DMS 273 (cell line): ENCODE measurements at regions not wholly inside any gene's neighbourhood (a gene's known extent, or its start where the extent isn't known, plus 50 kb on each side); places are given as distances from the start of the nearest gene placed in this dataset.

Experiments used
- DNase-seq: peaks from one replicate; lab custom pipeline; 2025; ENCODE audit not compliant: unreplicated experiment; lab: John Stamatoyannopoulos, UW

GRCh38 chr5:26674846-26675245 is 363.5 kb downstream of the CDH9 start:
- no peak for DNase-seq

- no peak for DNase-seq
These were observed 368.9 kb downstream of the CDH9 start for GRCh38 chr5:26669523-26669922.

DNA sequence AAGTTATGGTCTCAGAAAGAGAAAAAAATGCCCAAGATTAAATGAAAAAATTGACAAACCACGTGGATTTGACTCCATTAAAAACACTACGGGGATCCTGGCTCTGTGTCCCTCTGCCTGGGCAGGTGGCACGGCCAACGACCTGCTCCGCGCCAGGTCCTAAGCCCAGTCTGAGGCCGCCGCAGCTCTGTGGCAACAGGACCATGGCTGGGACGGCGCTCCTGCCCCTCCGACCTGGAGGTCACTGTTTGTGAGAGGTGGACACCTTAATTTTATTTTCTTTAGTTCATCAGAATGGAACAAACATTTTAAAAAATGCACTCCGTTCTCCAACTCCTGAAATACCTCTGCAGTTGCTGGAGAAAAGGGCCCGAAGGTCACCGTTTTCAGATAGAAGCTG is 369.4 kb downstream of the CDH9 start:
- DNase-seq: no peak

DNA sequence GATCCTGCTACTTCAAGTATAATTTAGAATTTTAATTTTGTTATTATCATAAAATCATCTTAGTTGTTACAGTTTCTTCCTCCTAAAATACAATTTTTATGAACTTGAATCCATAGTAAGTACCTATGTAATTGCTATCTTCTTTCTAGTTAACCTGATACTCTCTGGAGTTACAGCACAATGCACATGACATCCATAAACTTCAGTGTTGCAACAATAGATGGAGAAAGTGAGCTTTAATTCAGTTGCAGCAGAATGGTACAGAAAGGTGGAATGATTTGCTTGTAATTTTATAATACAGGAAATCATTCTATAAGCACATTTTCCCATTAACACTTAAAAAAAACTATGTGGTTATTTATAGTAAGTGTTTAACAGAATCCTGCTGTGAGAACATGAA is 372.0 kb downstream of the CDH9 start:
- no peak for DNase-seq

- no peak for DNase-seq
These were observed 374.9 kb downstream of the CDH9 start for GRCh38 chr5:26663500-26663899.

GRCh38 chr5:26662806-26663360 is 375.5 kb downstream of the CDH9 start:
- no peak for DNase-seq

- no peak for DNase-seq
These were observed 378.3 kb downstream of the CDH9 start for GRCh38 chr5:26660116-26660515.

- no peak for DNase-seq
These were observed 389.4 kb downstream of the CDH9 start for GRCh38 chr5:26649000-26649399.

GRCh38 chr5:26647781-26648180 is 390.6 kb downstream of the CDH9 start:
- no peak for DNase-seq

GRCh38 chr5:26645659-26646058 is 392.7 kb downstream of the CDH9 start:
- DNase-seq: no peak

DNA sequence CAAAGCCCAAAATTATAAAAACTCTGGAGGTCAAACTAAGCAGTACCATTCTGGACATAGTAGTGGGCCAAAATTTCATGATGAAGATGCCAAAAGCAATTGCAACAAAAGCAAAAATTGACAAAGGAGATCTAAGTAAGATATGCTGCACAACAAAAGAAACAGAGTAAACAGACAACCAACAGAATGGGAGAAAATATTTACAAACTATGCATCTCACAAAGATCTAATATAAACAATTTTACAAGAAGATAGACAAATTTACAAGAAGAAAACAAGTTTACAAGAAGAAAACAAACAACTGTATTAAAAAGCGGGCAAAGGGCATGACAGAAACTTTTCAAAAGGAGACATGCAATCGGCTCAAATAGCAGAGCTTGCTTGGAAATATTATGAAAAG is 396.9 kb downstream of the CDH9 start:
- DNase-seq: no peak

DNA sequence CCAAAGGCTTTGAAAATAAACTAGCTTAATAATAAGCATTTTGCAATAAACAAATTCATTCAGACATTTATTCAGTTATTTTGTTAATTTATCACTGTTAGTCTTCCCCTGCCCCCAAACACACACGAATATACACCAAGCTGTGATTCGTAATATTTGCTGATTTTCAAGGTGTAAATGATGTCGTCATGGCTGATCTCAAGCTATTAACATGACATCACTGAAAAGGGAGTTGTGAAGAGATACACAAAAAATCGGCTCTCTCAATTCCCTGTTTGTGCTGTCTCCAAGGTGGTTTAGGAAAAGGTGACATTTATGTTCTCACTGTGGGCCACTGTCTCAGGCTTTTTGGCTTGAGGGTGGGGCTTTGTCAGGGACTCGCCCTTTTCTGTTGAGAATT is 413.3 kb downstream of the CDH9 start:
- no peak for DNase-seq

- DNase-seq: no peak
These were observed 415.4 kb downstream of the CDH9 start for GRCh38 chr5:26622947-26623346.

GRCh38 chr5:26610577-26610976 is 427.8 kb downstream of the CDH9 start:
- no peak for DNase-seq

- no peak for DNase-seq
These were observed 436.8 kb downstream of the CDH9 start for GRCh38 chr5:26601563-26601962.

DNA sequence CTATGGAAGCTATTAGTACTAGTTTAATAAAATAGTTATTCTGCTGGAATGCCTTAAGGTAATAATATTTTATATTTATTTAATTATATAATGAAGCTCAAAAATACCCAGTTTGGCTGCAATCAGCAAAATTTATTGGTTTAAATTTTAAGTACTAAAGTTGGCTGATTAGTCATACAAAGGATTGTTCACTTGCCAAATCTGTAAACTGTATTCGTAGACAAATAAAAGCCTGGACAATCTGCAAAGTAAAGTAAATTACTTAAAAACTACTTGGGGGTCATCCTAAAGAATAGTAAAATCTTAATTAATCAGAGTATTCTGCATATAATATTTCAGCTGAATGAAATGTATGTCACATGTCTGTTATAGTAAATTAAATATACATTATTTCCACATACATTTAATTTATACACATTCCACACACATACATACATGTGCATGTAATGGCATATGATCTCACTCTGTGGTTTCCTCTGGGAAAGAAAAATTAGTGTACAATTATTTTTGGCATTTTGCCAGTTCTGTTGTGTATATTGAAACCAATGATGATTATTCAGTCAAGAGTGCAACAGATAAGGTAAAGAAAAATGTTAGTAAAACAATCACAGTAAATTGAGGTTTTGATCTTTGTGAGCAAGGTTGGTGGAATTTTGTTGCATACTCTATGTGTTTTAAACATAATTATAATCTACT is 455.9 kb downstream of the CDH9 start:
- DNase-seq: peak; percentile 0

DNA sequence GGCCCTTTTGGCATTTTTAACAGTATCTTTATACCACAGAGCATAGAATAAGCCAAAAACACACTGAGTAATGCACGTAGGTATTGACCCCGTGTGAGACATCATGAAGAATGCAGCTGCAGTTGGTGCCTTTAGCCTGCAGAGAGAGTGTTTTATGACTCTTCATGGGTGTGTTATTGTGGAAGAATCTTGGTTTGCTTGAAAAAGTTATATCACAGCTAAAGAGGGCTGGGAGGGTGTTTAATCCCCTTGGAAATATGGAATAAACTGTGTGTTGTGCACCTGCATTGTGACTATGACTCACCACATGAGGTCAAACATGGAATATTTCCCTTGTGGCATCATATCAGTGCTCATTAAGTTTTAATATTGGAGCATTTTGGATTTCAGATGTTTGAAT is 458.7 kb downstream of the CDH9 start:
- no peak for DNase-seq

DNA sequence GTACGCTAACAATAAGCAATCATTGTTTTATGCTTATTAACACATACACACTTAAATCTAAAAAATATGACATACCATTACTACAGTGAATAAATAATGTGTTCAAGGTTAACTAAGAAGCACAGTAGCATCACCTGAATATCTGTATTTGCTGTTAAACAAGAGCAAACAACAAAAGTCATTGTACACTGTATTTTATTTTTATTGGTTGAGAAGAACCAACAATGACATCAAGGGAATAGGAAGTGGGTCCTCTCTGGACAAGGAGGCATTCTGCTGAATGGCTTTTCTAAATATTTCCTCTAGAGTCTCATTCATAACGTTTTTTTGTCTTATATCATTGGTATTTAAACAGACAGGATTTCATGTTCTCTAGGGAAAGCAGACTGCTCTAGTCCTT is 460.4 kb downstream of the CDH9 start:
- DNase-seq: no peak

DNA sequence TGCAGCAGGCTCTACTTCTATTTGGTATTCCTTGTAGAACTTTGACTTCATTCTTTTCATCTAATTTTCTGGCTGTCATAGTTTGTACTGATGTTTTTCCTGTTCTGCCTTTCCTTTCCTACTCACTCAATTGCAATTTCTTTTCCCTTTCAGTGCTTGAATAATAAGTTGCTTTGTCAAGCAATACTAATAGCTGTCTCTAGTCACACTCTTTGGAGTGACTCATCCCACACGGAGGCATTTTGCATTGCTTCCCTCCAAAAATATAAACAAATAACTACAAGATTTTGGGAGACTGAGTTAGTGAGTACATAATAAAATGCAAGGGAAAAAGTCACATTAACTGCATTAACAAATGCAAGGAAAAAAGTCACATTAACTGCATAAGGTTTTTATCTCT is 465.9 kb downstream of the CDH9 start:
- no peak for DNase-seq

DNA sequence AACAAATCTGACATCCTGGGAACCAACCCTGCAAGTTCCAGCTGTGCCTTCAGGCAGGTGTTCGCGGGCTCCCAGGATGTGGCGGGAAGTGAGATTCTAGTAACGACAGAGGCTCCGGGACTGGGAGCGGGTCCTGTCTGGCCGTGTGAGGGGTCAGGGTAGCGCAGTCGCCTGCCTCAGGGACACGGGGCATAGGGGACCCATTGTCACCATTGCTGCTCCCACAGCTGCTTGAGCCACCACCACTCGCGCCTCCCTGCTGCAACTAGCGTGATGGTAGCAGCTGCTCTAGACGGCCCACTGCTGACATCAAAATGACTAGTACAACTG is 468.5 kb downstream of the CDH9 start:
- no peak for DNase-seq

- DNase-seq: no peak
These were observed 469.0 kb downstream of the CDH9 start for GRCh38 chr5:26569241-26569928.

GRCh38 chr5:26568316-26568715 is 470.1 kb downstream of the CDH9 start:
- DNase-seq: no peak

- no peak for DNase-seq
These were observed 474.4 kb downstream of the CDH9 start for GRCh38 chr5:26563979-26564378.
